Inferior parietal cortex (tissue), 1 donor: ENCODE measurements at regions not wholly inside any gene's neighbourhood (a gene's known extent, or its start where the extent isn't known, plus 50 kb on each side); places are given as distances from the start of the nearest gene placed in this dataset.

Experiments used
- DNase-seq: peaks from one replicate; pipeline ENCODE4 v3.0.0-alpha.2; 2016; ENCODE audit errors: extremely low spot score

- DNase-seq, result no peak
Measured at GRCh38 chr4:96173756-96174155, 333.9 kb downstream of the PDHA2 start.

- no peak for DNase-seq
Measured at GRCh38 chr4:96175871-96176270, 336.0 kb downstream of the PDHA2 start.

- no peak for DNase-seq
Measured at GRCh38 chr4:96183611-96184010, 343.7 kb downstream of the PDHA2 start.

- no peak for DNase-seq
Measured at GRCh38 chr4:96186593-96186992, 346.7 kb downstream of the PDHA2 start.

- DNase-seq, result no peak
Measured at GRCh38 chr4:96189761-96190160, 349.9 kb downstream of the PDHA2 start.

GRCh38 chr4:96193061-96193460 lies 353.2 kb downstream of the PDHA2 start:
- no peak for DNase-seq

- no peak for DNase-seq
Measured at GRCh38 chr4:96194993-96195392, 355.1 kb downstream of the PDHA2 start.

- no peak for DNase-seq
Measured at GRCh38 chr4:96205143-96205936, 365.4 kb downstream of the PDHA2 start.

GRCh38 chr4:96227515-96227914 lies 387.6 kb downstream of the PDHA2 start:
- DNase-seq, result no peak

- DNase-seq, result no peak
Measured at GRCh38 chr4:96228463-96228862, 388.6 kb downstream of the PDHA2 start.

- no peak for DNase-seq
Measured at GRCh38 chr4:96240041-96240440, 400.1 kb downstream of the PDHA2 start.

GRCh38 chr4:96241819-96242218 lies 401.9 kb downstream of the PDHA2 start:
- DNase-seq, result no peak

- no peak for DNase-seq
Measured at GRCh38 chr4:96247096-96247495, 407.2 kb downstream of the PDHA2 start.

GRCh38 chr4:96248225-96248624 lies 408.3 kb downstream of the PDHA2 start:
- no peak for DNase-seq

- no peak for DNase-seq
Measured at GRCh38 chr4:96260064-96260682, 420.3 kb downstream of the PDHA2 start.

GRCh38 chr4:96262057-96262456 lies 422.2 kb downstream of the PDHA2 start:
- no peak for DNase-seq

- DNase-seq, result no peak
Measured at GRCh38 chr4:96263291-96263690, 423.4 kb downstream of the PDHA2 start.

- DNase-seq, result no peak
Measured at GRCh38 chr4:96264941-96265463, 425.1 kb downstream of the PDHA2 start.

- DNase-seq, result no peak
Measured at GRCh38 chr4:96293806-96294205, 453.9 kb downstream of the PDHA2 start.

- DNase-seq, result no peak
Measured at GRCh38 chr4:96295143-96295741, 455.3 kb downstream of the PDHA2 start.

- DNase-seq, result no peak
Measured at GRCh38 chr4:96301715-96302114, 461.8 kb downstream of the PDHA2 start.

GRCh38 chr4:96305030-96305429 lies 465.1 kb downstream of the PDHA2 start:
- no peak for DNase-seq
